D341Med (cell line): ENCODE measurements at regions not wholly inside any gene's neighbourhood (a gene's known extent, or its start where the extent isn't known, plus 50 kb on each side); places are given as distances from the start of the nearest gene placed in this dataset.

Experiments
- DNase-seq: peaks from one replicate; pipeline ENCODE4 v3.0.0; 2012; ENCODE audit warnings: low spot score

GRCh38 chr1:192002063-192002462, 156.2 kb upstream of the RGS18 start:
- no peak for DNase-seq

DNA sequence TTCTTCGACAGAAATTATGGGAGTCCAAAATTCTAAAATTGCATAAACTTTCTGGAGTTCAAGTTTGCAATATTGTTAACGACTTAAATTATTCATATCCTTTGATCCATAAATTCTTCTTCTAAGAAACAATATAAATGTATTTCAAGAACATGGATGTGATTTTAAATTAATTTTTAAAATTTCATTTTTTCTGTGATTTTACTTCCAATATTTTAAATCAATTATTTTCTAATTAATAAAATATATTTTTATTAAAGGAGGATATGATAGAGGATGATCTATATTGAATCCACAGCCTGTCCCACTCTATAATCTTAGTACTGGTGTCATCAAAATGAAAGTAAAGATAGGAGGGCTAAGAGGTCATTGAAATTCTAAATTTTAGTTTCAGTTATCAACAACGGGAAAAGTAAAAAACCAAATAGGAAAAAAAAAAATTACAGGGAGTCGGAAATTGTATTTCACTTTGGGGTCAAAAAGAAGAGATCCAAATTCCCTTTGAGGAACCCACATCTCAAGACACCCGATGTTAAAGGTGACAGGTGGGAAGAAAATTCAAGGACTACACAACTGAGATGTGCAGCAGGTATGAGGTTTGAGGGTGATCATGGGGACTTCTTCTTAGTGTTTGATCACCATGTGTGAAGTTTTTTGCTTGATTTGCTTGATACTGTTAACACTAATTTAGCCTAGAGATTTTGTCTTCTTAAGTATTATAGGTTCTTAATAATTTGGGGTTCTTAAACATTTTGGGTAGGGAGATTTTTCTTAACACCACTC, 154.8 kb upstream of the RGS18 start:
- DNase-seq: no peak

DNA sequence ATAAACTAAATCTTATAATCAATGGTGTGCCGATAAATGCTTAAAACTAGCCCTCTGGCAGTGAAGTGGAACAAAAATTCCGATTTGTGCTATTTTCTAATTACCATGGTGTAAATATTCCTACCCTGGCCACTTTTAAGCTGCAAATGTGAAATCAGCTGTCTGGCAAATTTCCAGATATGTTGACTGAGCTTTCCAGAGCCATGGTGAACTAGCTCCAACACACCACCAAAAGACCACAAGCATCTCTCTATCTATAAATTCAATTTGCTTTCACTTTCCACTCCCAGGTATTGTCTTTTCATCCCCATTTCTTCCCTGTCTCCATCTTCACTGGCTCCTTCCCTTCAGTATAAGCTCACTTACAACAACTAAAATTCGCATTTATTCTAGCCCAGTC, 152.3 kb upstream of the RGS18 start:
- DNase-seq: no peak

DNA sequence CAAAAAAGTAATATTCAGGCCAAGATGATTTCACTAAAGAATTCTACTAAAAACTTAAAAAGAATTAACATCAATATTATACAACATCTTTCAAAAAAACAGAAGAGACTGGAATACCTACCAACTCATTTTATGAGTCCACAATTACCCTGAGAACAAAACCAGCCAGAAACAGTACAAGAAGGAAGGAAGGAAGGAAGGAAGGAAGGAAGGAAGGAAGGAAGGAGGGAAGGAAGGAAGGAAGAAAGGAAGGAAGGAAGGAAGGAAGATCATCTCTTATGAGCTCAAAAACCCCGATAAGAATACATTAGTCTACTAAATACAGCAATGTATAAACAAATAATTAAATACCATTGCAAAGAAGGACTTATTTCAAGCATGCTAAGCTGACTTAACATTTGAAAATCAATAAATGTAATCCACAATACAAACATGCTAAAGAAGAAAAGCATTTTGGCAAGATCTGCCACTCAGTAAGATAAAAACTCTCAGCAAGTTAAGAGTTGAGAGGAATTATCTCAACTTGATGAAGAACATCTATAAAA, 149.9 kb upstream of the RGS18 start:
- DNase-seq: no peak

DNA sequence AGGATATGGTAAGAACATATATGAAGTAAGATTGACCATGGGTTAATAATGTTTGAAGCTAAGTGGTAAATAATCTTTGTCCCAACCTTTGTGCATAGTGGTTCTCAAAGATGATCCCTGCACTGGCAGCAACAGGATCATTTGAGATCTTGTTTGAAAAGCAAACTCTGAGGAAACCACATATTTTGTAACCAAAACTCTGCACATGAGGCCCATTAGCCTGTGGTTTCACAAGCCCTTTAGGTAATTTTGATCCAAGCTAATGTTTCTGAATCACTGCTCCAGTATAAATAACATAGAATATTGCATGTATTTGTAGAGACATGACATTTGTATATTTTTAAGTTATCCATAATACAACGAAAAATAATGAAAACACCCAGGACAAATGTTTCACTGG, 147.9 kb upstream of the RGS18 start:
- no peak for DNase-seq

DNA sequence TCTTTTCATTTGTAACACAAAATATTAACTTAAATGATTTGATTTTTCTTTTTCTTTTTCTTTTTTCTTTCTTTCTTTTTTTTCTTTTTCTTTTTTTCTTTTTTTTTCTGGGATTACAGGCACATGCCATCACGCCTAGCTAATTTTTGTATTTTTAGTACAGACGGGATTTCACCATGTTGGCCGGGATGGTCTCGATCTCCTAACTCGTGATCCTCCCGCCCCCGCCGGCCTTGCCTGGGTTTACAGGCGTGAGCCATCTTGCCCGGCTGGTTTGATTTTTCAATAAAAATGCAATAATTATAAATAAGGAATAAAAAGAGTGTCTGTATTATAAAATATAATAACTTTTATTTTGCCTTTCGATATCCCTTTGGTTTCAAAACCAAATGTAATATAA, 146.7 kb upstream of the RGS18 start:
- DNase-seq: no peak

- DNase-seq: no peak
Observed at GRCh38 chr1:192022827-192023226, 135.4 kb upstream of the RGS18 start.

- DNase-seq: no peak
Observed at GRCh38 chr1:192024881-192025280, 133.4 kb upstream of the RGS18 start.

DNA sequence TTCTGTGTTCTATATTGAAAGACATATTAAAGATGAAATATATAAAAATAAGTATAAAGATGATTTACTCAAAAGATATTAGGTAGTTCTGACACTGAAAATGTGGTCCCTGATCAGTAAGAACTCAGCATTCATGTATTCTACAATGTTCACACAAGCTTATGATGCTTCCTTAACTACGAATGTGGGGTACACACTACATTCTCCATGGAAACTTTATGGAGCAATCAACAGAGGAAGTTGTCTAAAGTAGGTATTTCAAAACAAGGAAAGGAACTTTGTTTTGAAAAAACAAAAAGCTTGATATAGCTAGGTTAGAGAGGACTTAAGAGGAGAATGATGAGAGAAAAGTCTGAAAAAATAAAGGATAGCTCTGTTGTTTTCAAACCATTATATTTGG, 119.7 kb upstream of the RGS18 start:
- no peak for DNase-seq

DNA sequence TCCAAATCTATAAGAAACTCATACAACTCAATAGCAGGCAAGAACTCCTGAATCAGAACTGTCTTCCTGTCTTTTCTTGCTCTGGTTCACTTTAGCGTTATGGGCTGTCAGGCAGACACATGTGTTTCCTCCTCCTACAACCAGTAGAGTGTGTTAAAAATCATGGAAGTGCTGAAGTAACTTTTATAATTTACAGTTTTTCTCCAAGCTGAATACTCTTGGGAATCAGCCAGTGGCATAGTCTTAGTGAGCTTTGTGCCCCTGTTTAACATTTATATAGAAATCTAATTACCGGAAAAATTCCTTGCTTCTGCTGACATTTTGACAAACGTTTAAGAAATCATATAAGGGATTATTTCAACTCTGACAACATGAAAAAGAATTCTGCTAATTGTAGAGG, 113.1 kb upstream of the RGS18 start:
- no peak for DNase-seq

DNA sequence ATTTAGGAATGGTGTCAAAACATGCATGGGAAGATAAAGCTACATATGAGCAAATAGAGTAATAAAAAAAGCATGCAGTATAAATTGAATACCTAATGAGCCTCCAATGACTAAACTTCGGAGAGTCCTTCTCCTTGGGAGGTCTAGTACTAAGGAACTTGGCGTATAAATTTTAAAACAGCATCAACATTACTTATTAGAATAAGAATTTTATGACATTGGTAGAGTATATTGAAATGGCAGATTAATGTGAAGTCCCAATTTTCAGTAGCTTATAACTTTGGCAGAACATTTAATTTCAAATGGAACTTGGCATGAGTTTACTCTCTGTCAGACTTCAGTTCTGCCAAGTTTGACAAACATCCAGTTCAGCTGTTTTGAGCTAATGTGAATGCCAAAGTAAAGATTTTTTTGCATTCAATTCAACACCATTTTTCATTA, 104.7 kb upstream of the RGS18 start:
- DNase-seq: no peak

- DNase-seq: no peak
Observed at GRCh38 chr1:192057766-192058165, 100.5 kb upstream of the RGS18 start.

GRCh38 chr1:192059407-192059806, 98.9 kb upstream of the RGS18 start:
- peak; percentile 32 for DNase-seq

GRCh38 chr1:192061556-192061955, 96.7 kb upstream of the RGS18 start:
- DNase-seq: no peak

GRCh38 chr1:192065087-192065486, 93.2 kb upstream of the RGS18 start:
- no peak for DNase-seq

GRCh38 chr1:192066202-192066601, 92.1 kb upstream of the RGS18 start:
- no peak for DNase-seq

- DNase-seq: no peak
Observed at GRCh38 chr1:192067360-192067759, 90.9 kb upstream of the RGS18 start.

DNA sequence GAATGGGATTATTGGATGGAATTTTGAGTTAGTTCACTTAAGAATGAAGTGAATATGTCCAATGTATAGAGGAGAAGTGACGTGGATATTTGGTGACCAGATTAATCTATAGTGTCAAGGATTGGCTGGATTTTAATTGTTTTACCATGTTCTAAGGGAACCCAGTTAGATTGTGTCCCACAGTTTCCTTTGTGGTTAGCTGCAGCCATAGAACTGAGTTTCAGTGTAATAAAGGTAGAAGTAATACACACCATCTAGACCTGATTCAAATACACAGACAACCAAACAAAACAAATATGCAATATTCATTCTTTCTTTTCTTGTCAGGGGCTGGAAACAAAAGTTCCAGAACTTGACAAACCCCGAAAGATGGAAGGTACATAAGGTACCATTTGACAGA, 88.0 kb upstream of the RGS18 start:
- no peak for DNase-seq

- no peak for DNase-seq
Observed at GRCh38 chr1:192080684-192081083, 77.6 kb upstream of the RGS18 start.

DNA sequence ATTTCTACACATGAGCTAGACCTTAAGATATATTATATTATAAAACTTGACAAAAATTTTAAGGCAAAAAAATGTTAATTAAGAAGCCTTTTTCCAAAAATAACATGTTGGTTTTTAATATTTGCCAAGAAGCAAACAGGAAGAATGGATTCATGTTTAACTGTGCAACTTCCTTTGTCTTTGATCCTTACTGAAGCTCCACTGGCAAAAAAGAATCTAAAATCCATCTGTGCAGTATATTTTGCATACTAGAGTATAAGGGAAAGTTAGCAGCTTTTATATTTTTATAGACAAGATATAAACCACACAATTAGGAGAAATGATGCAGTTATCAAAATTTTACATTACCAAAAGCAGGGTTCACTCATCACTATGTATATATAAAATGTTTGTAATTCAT, 76.9 kb upstream of the RGS18 start:
- DNase-seq: no peak

- no peak for DNase-seq
Observed at GRCh38 chr1:192086644-192087043, 71.6 kb upstream of the RGS18 start.

DNA sequence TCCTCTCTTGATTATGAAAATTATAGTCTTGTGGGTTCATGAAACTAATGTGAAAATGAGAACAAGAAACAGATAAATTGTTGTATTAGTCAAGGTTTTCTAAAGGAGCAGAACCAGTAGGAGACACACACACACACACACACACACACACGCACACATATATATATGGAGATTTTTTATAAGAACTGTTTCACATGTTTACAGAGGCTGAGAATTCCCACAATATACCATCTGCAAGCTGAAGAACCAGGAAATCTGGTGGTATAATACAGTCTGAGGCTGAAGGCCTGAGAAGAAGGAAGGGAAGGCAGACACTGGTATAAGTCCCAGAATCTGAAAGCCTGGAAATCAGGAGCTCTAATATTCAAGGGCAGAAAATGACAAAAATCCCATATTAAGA, 70.9 kb upstream of the RGS18 start:
- DNase-seq: no peak

DNA sequence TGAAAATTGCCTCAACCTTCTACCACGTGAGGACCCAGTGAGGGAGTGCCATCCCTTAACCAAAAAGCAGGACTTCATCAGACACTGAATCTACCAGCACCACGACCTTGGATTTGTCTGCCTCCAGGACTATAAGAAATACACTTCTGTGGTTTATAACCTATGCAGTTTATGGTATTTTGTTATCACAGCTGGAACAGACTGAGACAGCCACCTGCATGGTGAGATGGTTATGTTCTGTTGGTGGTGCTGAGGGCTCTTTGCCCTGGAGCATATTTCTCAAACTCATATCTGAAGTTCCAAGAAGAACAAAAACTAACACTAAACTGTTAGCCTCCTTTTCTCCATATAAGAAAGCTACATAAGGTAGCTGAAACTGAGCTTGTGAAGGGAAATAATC, 69.8 kb upstream of the RGS18 start:
- DNase-seq: no peak

- DNase-seq: no peak
Observed at GRCh38 chr1:192098001-192098400, 60.3 kb upstream of the RGS18 start.
